HepG2 (cell line): ENCODE measurements at regions not wholly inside any gene's neighbourhood (a gene's known extent, or its start where the extent isn't known, plus 50 kb on each side); places are given as distances from the start of the nearest gene placed in this dataset.

Experiments
- ATAC-seq: fragments of 200-7000 bp; cut with Tn5 transposase; 3 replicates; pipeline ENCODE4 v1.9.1; 2020; ENCODE audit warnings: mild to moderate bottlenecking, moderate library complexity
- BruUV-seq: library from RNA; stranded (reverse); fragments of 400-500 nt; replicated peaks from 2 replicates; lab custom pipeline; 2021; lab: Mats Ljungman, UMichigan
- CTCF ChIA-PET: fragments of 300-600 bp; formaldehyde crosslinking; extraction: SDS; loops from one replicate; lab custom pipeline; 2021; ENCODE audit warnings: low total read pairs, inconsistent platforms, low intra/inter-chr PET ratio; lab: Yijun Ruan, JAX
- POLR2A ChIA-PET: fragments of 350-600 bp; sonication (Branson Sonifier 250); formaldehyde crosslinking; loops from one replicate; lab custom pipeline; 2020; ENCODE audit warnings: antibody characterized with exemption, inconsistent platforms; lab: Yijun Ruan, JAX
- DNase-seq: peaks from one replicate; pipeline ENCODE4 v3.0.0-alpha.2; 2015; ENCODE audit warnings: low spot score
- FAIRE-seq: peaks from 3 replicates; lab custom pipeline; 2011; peaks lifted over from hg19 to GRCh38; lab: Jason Lieb, UNC
- H2AFZ ChIP-seq: one replicate; pipeline ENCODE4 v1.6.1; 2011; ENCODE audit warnings: low read length, inconsistent platforms
- H3K27ac ChIP-seq: fragments of 300-600 bp; 3 replicates; pipeline ENCODE4 v1.8.0; 2011; ENCODE audit warnings: mixed run types, mild to moderate bottlenecking, mixed read lengths, low read length, inconsistent platforms; ENCODE audit not compliant: insufficient read depth; ENCODE audit errors: extremely low read length
- H3K27me3 ChIP-seq, 2 experiments: fragments of 200-600 bp in 1 of 2; 2 replicates in 1 of 2; 3 replicates in 1 of 2; pipeline versions ENCODE4 v1.6.0 to v1.8.0; 2011; ENCODE audit warnings: low read length in 2 of 2, mild to moderate bottlenecking in 2 of 2, moderate library complexity in 2 of 2, inconsistent platforms in 1 of 2; ENCODE audit not compliant: insufficient read depth in 2 of 2, control insufficient read depth in 1 of 2
- H3K36me3 ChIP-seq, 2 experiments: fragments of 200-600 bp in 1 of 2; replicated peaks in 1 of 2; 2 replicates in 1 of 2; 3 replicates in 1 of 2; pipeline versions ENCODE4 v1.5.1 to v1.8.0; 2011; ENCODE audit warnings: low read length in 2 of 2, inconsistent platforms in 1 of 2; ENCODE audit not compliant: insufficient read depth in 2 of 2, control insufficient read depth in 1 of 2
- H3K4me1 ChIP-seq: 2 replicates; pipeline ENCODE4 v1.5.1; 2012; ENCODE audit warnings: low read length, inconsistent platforms; ENCODE audit not compliant: insufficient read depth
- H3K4me2 ChIP-seq: 2 replicates; pipeline ENCODE4 v1.6.0; 2011; ENCODE audit warnings: low read depth, low read length, inconsistent platforms
- H3K4me3 ChIP-seq, 3 experiments: fragments of 200-600 bp in 1 of 3; sonication (generic), shearing (Covaris generic) in 1 of 3; replicated peaks in 1 of 3; 2 replicates each; pipeline ENCODE4 v1.5.1; 2011 to 2016; ENCODE audit warnings: low read length in 3 of 3, inconsistent platforms in 2 of 3, low read depth in 2 of 3, mild to moderate bottlenecking in 2 of 3, control low read depth in 1 of 3, mixed read lengths in 1 of 3; ENCODE audit not compliant: insufficient read depth in 1 of 3
- H3K79me2 ChIP-seq: one replicate; pipeline ENCODE4 v1.6.1; 2011; ENCODE audit warnings: low read length, inconsistent platforms; ENCODE audit not compliant: insufficient read depth
- H3K9ac ChIP-seq: 2 replicates; pipeline ENCODE4 v1.6.0; 2011; ENCODE audit warnings: mild to moderate bottlenecking, low read depth, low read length, inconsistent platforms; ENCODE audit not compliant: insufficient read depth
- H3K9me3 ChIP-seq: 2 replicates; pipeline ENCODE4 v1.5.1; 2012; ENCODE audit warnings: mild to moderate bottlenecking, low read length
- H4K20me1 ChIP-seq: 2 replicates; pipeline ENCODE4 v1.6.0; 2011; ENCODE audit warnings: inconsistent platforms, mild to moderate bottlenecking, low read length, moderate library complexity; ENCODE audit not compliant: insufficient read depth
- AGO1 ChIP-seq: fragments of 200-400 bp; formaldehyde crosslinking; IDR thresholded peaks from 2 replicates; pipeline ENCODE4 v1.6.1; 2017; ENCODE audit warnings: mild to moderate bottlenecking, low read depth, low read length, moderate library complexity; ENCODE audit not compliant: poor library complexity, severe bottlenecking
- ETV6 ChIP-seq: sonication (generic); formaldehyde crosslinking; conservative IDR thresholded peaks from 2 replicates; pipeline ENCODE4 v1.4.0; 2020; ENCODE audit warnings: missing genetic modification reagents
- HOXA3 ChIP-seq: sonication (generic); formaldehyde crosslinking; IDR thresholded peaks from 2 replicates; pipeline ENCODE4 v1.5.0; 2020; ENCODE audit warnings: missing genetic modification reagents
- MATR3 ChIP-seq: sonication (generic); formaldehyde crosslinking; IDR thresholded peaks from 2 replicates; pipeline ENCODE4 v1.4.0; 2020; ENCODE audit warnings: missing genetic modification reagents
- ZNF260 ChIP-seq: sonication (generic); formaldehyde crosslinking; IDR thresholded peaks from 2 replicates; pipeline ENCODE4 v1.4.0; 2020; ENCODE audit warnings: missing genetic modification reagents, low read depth, mild to moderate bottlenecking, borderline replicate concordance
- ZNF430 ChIP-seq: sonication (generic); formaldehyde crosslinking; IDR thresholded peaks from 2 replicates; pipeline ENCODE4 v1.9.0; 2021; ENCODE audit warnings: mild to moderate bottlenecking, missing genetic modification reagents
- ZNF567 ChIP-seq: sonication (generic); formaldehyde crosslinking; IDR thresholded peaks from 2 replicates; pipeline ENCODE4 v1.8.1; 2023; ENCODE audit warnings: mild to moderate bottlenecking, missing genetic modification reagents, borderline replicate concordance
- ZNF713 ChIP-seq: sonication (generic); formaldehyde crosslinking; IDR thresholded peaks from 2 replicates; pipeline ENCODE4 v1.4.0; 2020; ENCODE audit warnings: mild to moderate bottlenecking, missing genetic modification reagents
- WGBS: methylation state at CpG from one replicate; pipeline ENCODE4 v1.1.6; 2017; ENCODE audit warnings: low lambda C conversion rate; 5-methylcytosine and 5-hydroxymethylcytosine counted together
- in situ Hi-C: cut with HindIII; loops from 2 replicates; pipeline ENCODE4 v1.10.0; 2017; ENCODE audit warnings: low pct_unique_long_range_greater_than_20kb; ENCODE audit not compliant: extremely low pct_ligation_motif_present
- intact Hi-C: fragments of 100-400 bp; cut with micrococcal nuclease; formaldehyde crosslinking; loops from one replicate; pipeline ENCODE4 v1.10.0; 2022; ENCODE audit not compliant: unreplicated experiment
- TF ChIP-seq, protein P1 (sequence below): sonication (generic); formaldehyde crosslinking; IDR thresholded peaks from 2 replicates; pipeline ENCODE4 v1.4.0; 2020; ENCODE audit warnings: mild to moderate bottlenecking, low read depth, missing genetic modification reagents
- TF ChIP-seq, protein P2 (sequence below): IDR thresholded peaks from 2 replicates; pipeline ENCODE4 v1.6.1; 2018; ENCODE audit warnings: missing genetic modification reagents, mild to moderate bottlenecking, missing compliant biosample characterization
- TF ChIP-seq, protein P3 (sequence below): sonication (generic); formaldehyde crosslinking; IDR thresholded peaks from 2 replicates; pipeline ENCODE4 v1.4.0; 2020; ENCODE audit warnings: missing genetic modification reagents, mild to moderate bottlenecking, borderline replicate concordance

DNA sequence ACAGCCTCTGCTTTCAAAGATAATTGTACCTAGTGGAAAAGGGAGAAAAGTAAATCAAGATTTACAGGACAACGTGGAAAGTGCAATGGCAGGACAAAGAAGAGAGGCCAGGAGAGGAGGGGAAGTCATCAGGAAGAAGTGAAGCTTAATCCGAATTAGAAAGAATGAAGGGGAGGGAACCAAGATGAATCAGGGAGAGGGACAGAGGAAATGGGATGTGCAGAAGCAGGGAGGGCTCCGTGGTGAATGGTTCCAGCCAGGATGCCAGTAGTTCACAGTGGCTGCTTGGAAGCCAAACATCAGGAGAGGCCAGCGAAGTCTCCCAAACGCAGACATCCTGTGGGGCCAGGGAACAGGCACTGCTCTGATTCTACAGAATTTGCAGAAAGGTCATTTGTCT is 144.4 kb downstream of the LIG4 start:
- TF ChIP-seq, protein P1, sequence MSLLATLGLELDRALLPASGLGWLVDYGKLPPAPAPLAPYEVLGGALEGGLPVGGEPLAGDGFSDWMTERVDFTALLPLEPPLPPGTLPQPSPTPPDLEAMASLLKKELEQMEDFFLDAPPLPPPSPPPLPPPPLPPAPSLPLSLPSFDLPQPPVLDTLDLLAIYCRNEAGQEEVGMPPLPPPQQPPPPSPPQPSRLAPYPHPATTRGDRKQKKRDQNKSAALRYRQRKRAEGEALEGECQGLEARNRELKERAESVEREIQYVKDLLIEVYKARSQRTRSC (CRISPR knock-in tag), result no peak
- TF ChIP-seq AGO1, result no peak
- TF ChIP-seq ZNF430, result no peak
- TF ChIP-seq HOXA3 (CRISPR knock-in tag), result no peak
- TF ChIP-seq ZNF260, result no peak
- TF ChIP-seq, protein P2, sequence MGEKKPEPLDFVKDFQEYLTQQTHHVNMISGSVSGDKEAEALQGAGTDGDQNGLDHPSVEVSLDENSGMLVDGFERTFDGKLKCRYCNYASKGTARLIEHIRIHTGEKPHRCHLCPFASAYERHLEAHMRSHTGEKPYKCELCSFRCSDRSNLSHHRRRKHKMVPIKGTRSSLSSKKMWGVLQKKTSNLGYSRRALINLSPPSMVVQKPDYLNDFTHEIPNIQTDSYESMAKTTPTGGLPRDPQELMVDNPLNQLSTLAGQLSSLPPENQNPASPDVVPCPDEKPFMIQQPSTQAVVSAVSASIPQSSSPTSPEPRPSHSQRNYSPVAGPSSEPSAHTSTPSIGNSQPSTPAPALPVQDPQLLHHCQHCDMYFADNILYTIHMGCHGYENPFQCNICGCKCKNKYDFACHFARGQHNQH (CRISPR knock-in tag), result no peak
- TF ChIP-seq ZNF713 (CRISPR knock-in tag), result no peak
- TF ChIP-seq ETV6, result no peak
- TF ChIP-seq MATR3 (CRISPR knock-in tag), result no peak
- TF ChIP-seq ZNF567, result no peak
- TF ChIP-seq, protein P3, sequence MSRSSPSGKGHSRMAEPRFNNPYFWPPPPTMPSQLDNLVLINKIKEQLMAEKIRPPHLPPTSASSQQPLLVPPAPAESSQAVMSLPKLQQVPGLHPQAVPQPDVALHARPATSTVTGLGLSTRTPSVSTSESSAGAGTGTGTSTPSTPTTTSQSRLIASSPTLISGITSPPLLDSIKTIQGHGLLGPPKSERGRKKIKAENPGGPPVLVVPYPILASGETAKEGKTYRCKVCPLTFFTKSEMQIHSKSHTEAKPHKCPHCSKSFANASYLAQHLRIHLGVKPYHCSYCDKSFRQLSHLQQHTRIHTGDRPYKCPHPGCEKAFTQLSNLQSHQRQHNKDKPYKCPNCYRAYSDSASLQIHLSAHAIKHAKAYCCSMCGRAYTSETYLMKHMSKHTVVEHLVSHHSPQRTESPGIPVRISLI (CRISPR knock-in tag), result no peak
- in situ Hi-C loops, result no loop called here
- 15% methylated on average over 5 of the region's 5 CpGs for WGBS

More for the DNA sequence above, 144.4 kb downstream of the LIG4 start:
- H3K4me3 ChIP-seq, result no peak overlapping the region
- CTCF ChIA-PET, result no interaction called here
- no peak for FAIRE-seq
- no peaks in the 10 kb centered on the region for H4K20me1 ChIP-seq
- no peak overlapping the region for H2AFZ ChIP-seq
- intact Hi-C loops, result no loop called here
- no peaks in the 10 kb centered on the region for H3K4me1 ChIP-seq
- no peak for DNase-seq
- H3K79me2 ChIP-seq, result no peaks in the 10 kb centered on the region
- BruUV-seq, result no TSS peak
- H3K9ac ChIP-seq, result no peak overlapping the region
- ATAC-seq, result no peak
- H3K27me3 ChIP-seq, result no peaks in the 10 kb centered on the region
- H3K4me2 ChIP-seq, result no peak overlapping the region
- no peak overlapping the region for H3K27ac ChIP-seq
- POLR2A ChIA-PET, result no interaction called here
- H3K36me3 ChIP-seq, result no peaks in the 10 kb centered on the region
- peaks cover 50% of the 10 kb centered on the region for H3K9me3 ChIP-seq
